ENCODE measurements at regions not wholly inside any gene's neighbourhood (a gene's known extent, or its start where the extent isn't known, plus 50 kb on each side); places are given as distances from the start of the nearest gene placed in this dataset.

DNA sequence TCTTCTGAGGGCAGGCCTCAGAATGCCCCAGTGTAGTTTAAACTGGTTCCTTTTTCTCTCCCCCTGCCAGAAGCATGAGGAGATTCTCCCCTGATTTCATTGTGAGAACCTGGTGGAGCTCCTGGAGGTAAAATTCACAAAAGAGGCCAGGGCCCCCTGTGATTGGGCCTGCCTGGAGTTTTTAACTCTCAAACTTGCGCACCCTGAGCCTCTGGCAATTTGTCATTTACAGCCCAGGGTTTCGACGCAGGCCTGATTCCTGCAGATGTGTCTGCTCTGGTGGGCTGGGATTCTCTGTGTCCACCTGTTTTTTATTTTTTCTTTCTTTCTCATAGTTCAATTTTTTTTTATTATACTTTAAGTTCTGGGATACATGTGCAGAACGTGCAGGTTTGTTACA, 157.9 kb downstream of the ASB1 start:
- TF ChIP-seq, protein P1, sequence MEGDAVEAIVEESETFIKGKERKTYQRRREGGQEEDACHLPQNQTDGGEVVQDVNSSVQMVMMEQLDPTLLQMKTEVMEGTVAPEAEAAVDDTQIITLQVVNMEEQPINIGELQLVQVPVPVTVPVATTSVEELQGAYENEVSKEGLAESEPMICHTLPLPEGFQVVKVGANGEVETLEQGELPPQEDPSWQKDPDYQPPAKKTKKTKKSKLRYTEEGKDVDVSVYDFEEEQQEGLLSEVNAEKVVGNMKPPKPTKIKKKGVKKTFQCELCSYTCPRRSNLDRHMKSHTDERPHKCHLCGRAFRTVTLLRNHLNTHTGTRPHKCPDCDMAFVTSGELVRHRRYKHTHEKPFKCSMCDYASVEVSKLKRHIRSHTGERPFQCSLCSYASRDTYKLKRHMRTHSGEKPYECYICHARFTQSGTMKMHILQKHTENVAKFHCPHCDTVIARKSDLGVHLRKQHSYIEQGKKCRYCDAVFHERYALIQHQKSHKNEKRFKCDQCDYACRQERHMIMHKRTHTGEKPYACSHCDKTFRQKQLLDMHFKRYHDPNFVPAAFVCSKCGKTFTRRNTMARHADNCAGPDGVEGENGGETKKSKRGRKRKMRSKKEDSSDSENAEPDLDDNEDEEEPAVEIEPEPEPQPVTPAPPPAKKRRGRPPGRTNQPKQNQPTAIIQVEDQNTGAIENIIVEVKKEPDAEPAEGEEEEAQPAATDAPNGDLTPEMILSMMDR (IDR thresholded peaks at IDR 0.05) = no peak
- TF ChIP-seq POLR2A (IDR thresholded peaks at IDR 0.05) = no peak
- TF ChIP-seq POLR2AphosphoS5 (IDR thresholded peaks at IDR 0.05) = no peak

Data from transverse colon (tissue), 4 donors.